ENCODE measurements at regions not wholly inside any gene's neighbourhood (a gene's known extent, or its start where the extent isn't known, plus 50 kb on each side); places are given as distances from the start of the nearest gene placed in this dataset.
A peak's percentile ranks its signal among the peaks of the same experiment; 100 is the strongest.

GRCh38 chr6:139641376-139641775 is 266.9 kb upstream of the CITED2 start:
- DNase-seq (ENCODE audit: low read depth): no peak

- DNase-seq (ENCODE audit: low read depth): no peak
Measured at GRCh38 chr6:139640921-139641320, 266.5 kb upstream of the CITED2 start.

- peak; percentile 38 for DNase-seq (ENCODE audit: low read depth)
Measured at GRCh38 chr6:139640448-139640847, 266.0 kb upstream of the CITED2 start.

GRCh38 chr6:139639507-139639906 is 265.1 kb upstream of the CITED2 start:
- no peak for DNase-seq (ENCODE audit: low read depth)

GRCh38 chr6:139638179-139638941 is 263.9 kb upstream of the CITED2 start:
- no peak for DNase-seq (ENCODE audit: low read depth)

GRCh38 chr6:139637766-139638165 is 263.3 kb upstream of the CITED2 start:
- DNase-seq (ENCODE audit: low read depth): no peak

- no peak for DNase-seq (ENCODE audit: low read depth)
Measured at GRCh38 chr6:139636391-139636790, 261.9 kb upstream of the CITED2 start.

- DNase-seq (ENCODE audit: low read depth): no peak
Measured at GRCh38 chr6:139635401-139636130, 261.1 kb upstream of the CITED2 start.

GRCh38 chr6:139632840-139633239 is 258.4 kb upstream of the CITED2 start:
- no peak for DNase-seq (ENCODE audit: low read depth)

GRCh38 chr6:139628270-139628669 is 253.8 kb upstream of the CITED2 start:
- DNase-seq (ENCODE audit: low read depth): no peak

GRCh38 chr6:139627091-139627490 is 252.6 kb upstream of the CITED2 start:
- no peak for DNase-seq (ENCODE audit: low read depth)

GRCh38 chr6:139625998-139626975 is 251.8 kb upstream of the CITED2 start:
- no peak for DNase-seq (ENCODE audit: low read depth)

GRCh38 chr6:139625081-139625939 is 250.9 kb upstream of the CITED2 start:
- DNase-seq (ENCODE audit: low read depth): no peak

GRCh38 chr6:139623372-139623771 is 248.9 kb upstream of the CITED2 start:
- DNase-seq (ENCODE audit: low read depth): no peak

GRCh38 chr6:139613496-139613895 is 239.0 kb upstream of the CITED2 start:
- DNase-seq (ENCODE audit: low read depth): no peak

- no peak for DNase-seq (ENCODE audit: low read depth)
Measured at GRCh38 chr6:139612135-139612465, 237.7 kb upstream of the CITED2 start.

- no peak for DNase-seq (ENCODE audit: low read depth)
Measured at GRCh38 chr6:139611327-139612134, 237.1 kb upstream of the CITED2 start.

- no peak for DNase-seq (ENCODE audit: low read depth)
Measured at GRCh38 chr6:139608466-139609261, 234.2 kb upstream of the CITED2 start.

GRCh38 chr6:139605350-139605749 is 230.9 kb upstream of the CITED2 start:
- peak; percentile 81 for DNase-seq (ENCODE audit: low read depth)

- no peak for DNase-seq (ENCODE audit: low read depth)
Measured at GRCh38 chr6:139603581-139603980, 229.1 kb upstream of the CITED2 start.

Data from RPMI7951 (cell line).